ENCODE measurements at regions not wholly inside any gene's neighbourhood (a gene's known extent, or its start where the extent isn't known, plus 50 kb on each side); places are given as distances from the start of the nearest gene placed in this dataset.

GRCh38 chr5:167576897-167577296 lies 714.5 kb upstream of the WWC1 start:
- TF ChIP-seq POLR2A (IDR thresholded peaks at IDR 0.05) (no peak), CTCF (IDR thresholded peaks at IDR 0.05 in 4 of 5, conservative IDR thresholded peaks at IDR 0.05 in 1 of 5) (no peak)

All from gastrocnemius medialis (tissue), 4 donors.